GM20431 (cell line): ENCODE measurements at regions not wholly inside any gene's neighbourhood (a gene's known extent, or its start where the extent isn't known, plus 50 kb on each side); places are given as distances from the start of the nearest gene placed in this dataset.

Experiments used
- in situ Hi-C: fragments of 300-500 bp; cut with MseI, MboI; formaldehyde crosslinking; loops from one replicate; pipeline ENCODE4 v1.15.0; 2020; ENCODE audit warnings: low sequenced_read_pairs; ENCODE audit not compliant: unreplicated experiment

- in situ Hi-C loops, result no loop called here
These were observed 112.1 kb downstream of the GLI2 start for GRCh38 chr2:120847700-120848321.

- in situ Hi-C loops, result no loop called here
These were observed 113.6 kb downstream of the GLI2 start for GRCh38 chr2:120849278-120849677.

GRCh38 chr2:120850551-120850950 lies 114.9 kb downstream of the GLI2 start:
- in situ Hi-C loops, result no loop called here

- in situ Hi-C loops, result no loop called here
These were observed 115.6 kb downstream of the GLI2 start for GRCh38 chr2:120851116-120851773.

- in situ Hi-C loops, result no loop called here
These were observed 116.6 kb downstream of the GLI2 start for GRCh38 chr2:120852200-120852815.

- in situ Hi-C loops, result no loop called here
These were observed 117.8 kb downstream of the GLI2 start for GRCh38 chr2:120853306-120854013.

- in situ Hi-C loops, result no loop called here
These were observed 118.4 kb downstream of the GLI2 start for GRCh38 chr2:120854014-120854620.

- in situ Hi-C loops, result no loop called here
These were observed 119.3 kb downstream of the GLI2 start for GRCh38 chr2:120854766-120855530.

- in situ Hi-C loops, result no loop called here
These were observed 120.3 kb downstream of the GLI2 start for GRCh38 chr2:120855855-120856405.

- in situ Hi-C loops, result no loop called here
These were observed 120.8 kb downstream of the GLI2 start for GRCh38 chr2:120856421-120856862.

GRCh38 chr2:120857422-120857821 lies 121.8 kb downstream of the GLI2 start:
- in situ Hi-C loops, result no loop called here

GRCh38 chr2:120857931-120858330 lies 122.3 kb downstream of the GLI2 start:
- in situ Hi-C loops, result no loop called here

- in situ Hi-C loops, result no loop called here
These were observed 122.9 kb downstream of the GLI2 start for GRCh38 chr2:120858361-120859106.

- in situ Hi-C loops, result no loop called here
These were observed 123.5 kb downstream of the GLI2 start for GRCh38 chr2:120859128-120859527.

- in situ Hi-C loops, result no loop called here
These were observed 124.3 kb downstream of the GLI2 start for GRCh38 chr2:120859814-120860578.

- in situ Hi-C loops, result no loop called here
These were observed 124.9 kb downstream of the GLI2 start for GRCh38 chr2:120860579-120860922.

GRCh38 chr2:120861191-120861575 lies 125.5 kb downstream of the GLI2 start:
- in situ Hi-C loops, result no loop called here

- in situ Hi-C loops, result no loop called here
These were observed 126.0 kb downstream of the GLI2 start for GRCh38 chr2:120861576-120862191.
